HEK293 (cell line): ENCODE measurements at regions not wholly inside any gene's neighbourhood (a gene's known extent, or its start where the extent isn't known, plus 50 kb on each side); places are given as distances from the start of the nearest gene placed in this dataset.

Source experiments
- CTCF ChIA-PET: fragments of 350-600 bp; formaldehyde crosslinking; extraction: SDS; loops from one replicate; lab custom pipeline; 2021; ENCODE audit warnings: antibody characterized with exemption; lab: Yijun Ruan, JAX
- POLR2A ChIA-PET: fragments of 300-600 bp; formaldehyde crosslinking; extraction: SDS; loops from one replicate; lab custom pipeline; 2020; ENCODE audit warnings: antibody characterized with exemption, inconsistent platforms; lab: Yijun Ruan, JAX
- H3K27ac ChIP-seq: fragments of 200-500 bp; sonication (Bioruptor generic); 2 replicates; pipeline ENCODE4 v1.5.1; 2014; ENCODE audit warnings: low read depth, low read length, control low read depth, inconsistent platforms; ENCODE audit errors: extremely low read depth
- H3K36me3 ChIP-seq, 2 experiments: fragments of 200-500 bp in 1 of 2; sonication (Bioruptor generic) in 1 of 2; 1 replicate in 1 of 2; 2 replicates in 1 of 2; pipeline ENCODE4 v1.5.1; 2014 to 2017; ENCODE audit warnings: inconsistent platforms in 2 of 2, low read length in 2 of 2; ENCODE audit not compliant: control insufficient read depth in 2 of 2, insufficient read depth in 1 of 2
- H3K4me1 ChIP-seq: fragments of 200-500 bp; sonication (Bioruptor generic); 2 replicates; pipeline ENCODE4 v1.5.1; 2014; ENCODE audit warnings: mild to moderate bottlenecking, low read length, inconsistent platforms; ENCODE audit not compliant: control insufficient read depth, insufficient read depth
- H3K4me3 ChIP-seq: 2 replicates; pipeline ENCODE4 v1.5.1; 2011; ENCODE audit warnings: low read depth, mild to moderate bottlenecking, control low read depth, low read length, moderate library complexity
- H3K9me3 ChIP-seq: fragments of 200-500 bp; sonication (Bioruptor generic); 2 replicates; pipeline ENCODE4 v1.5.1; 2014; ENCODE audit warnings: low read depth, low read length, inconsistent platforms; ENCODE audit not compliant: control insufficient read depth, insufficient read depth
- CTCF ChIP-seq: fragments of 450-650 bp; formaldehyde crosslinking; IDR thresholded peaks from 2 replicates; pipeline ENCODE4 v1.5.1; 2016; ENCODE audit warnings: missing biosample characterization, missing genetic modification characterization
- HOXA7 ChIP-seq: sonication (generic); formaldehyde crosslinking; IDR thresholded peaks from 2 replicates; pipeline ENCODE4 v1.8.1; 2022; ENCODE audit warnings: missing genetic modification reagents, borderline replicate concordance
- OSR2 ChIP-seq: fragments of 450-650 bp; formaldehyde crosslinking; IDR thresholded peaks from 2 replicates; pipeline ENCODE4 v1.5.1; 2016; ENCODE audit warnings: missing biosample characterization, missing genetic modification characterization
- PATZ1 ChIP-seq: fragments of 450-650 bp; formaldehyde crosslinking; IDR thresholded peaks from 2 replicates; pipeline ENCODE4 v1.5.1; 2016; ENCODE audit warnings: missing biosample characterization, missing genetic modification characterization
- PRDM10 ChIP-seq: fragments of 450-650 bp; formaldehyde crosslinking; IDR thresholded peaks from 2 replicates; pipeline ENCODE4 v1.5.1; 2016; ENCODE audit warnings: missing biosample characterization, missing genetic modification characterization
- REPIN1 ChIP-seq: fragments of 450-650 bp; formaldehyde crosslinking; IDR thresholded peaks from 2 replicates; pipeline ENCODE4 v1.5.1; 2017; ENCODE audit warnings: missing biosample characterization, missing genetic modification characterization, low read depth
- ZBTB44 ChIP-seq: fragments of 450-650 bp; IDR thresholded peaks from 2 replicates; pipeline ENCODE4 v1.5.1; 2018; ENCODE audit warnings: missing biosample characterization, mild to moderate bottlenecking, missing genetic modification characterization
- ZBTB8A ChIP-seq: fragments of 450-650 bp; formaldehyde crosslinking; IDR thresholded peaks from 2 replicates; pipeline ENCODE4 v1.5.1; 2016; ENCODE audit warnings: missing biosample characterization, missing genetic modification characterization
- ZNF114 ChIP-seq: fragments of 450-650 bp; formaldehyde crosslinking; IDR thresholded peaks from 2 replicates; pipeline ENCODE4 v1.5.0; 2017; ENCODE audit warnings: missing biosample characterization, missing genetic modification characterization
- ZNF248 ChIP-seq: fragments of 450-650 bp; formaldehyde crosslinking; IDR thresholded peaks from 2 replicates; pipeline ENCODE4 v1.5.1; 2017; ENCODE audit warnings: missing biosample characterization, missing genetic modification characterization
- ZNF501 ChIP-seq: fragments of 450-650 bp; formaldehyde crosslinking; IDR thresholded peaks from 2 replicates; pipeline ENCODE4 v1.5.1; 2016; ENCODE audit warnings: missing biosample characterization, missing genetic modification characterization
- ZNF544 ChIP-seq: fragments of 450-650 bp; formaldehyde crosslinking; IDR thresholded peaks from 2 replicates; pipeline ENCODE4 v1.5.0; 2017; ENCODE audit warnings: missing biosample characterization, missing genetic modification characterization
- ZNF558 ChIP-seq: fragments of 450-650 bp; formaldehyde crosslinking; IDR thresholded peaks from 2 replicates; pipeline ENCODE4 v1.5.1; 2016; ENCODE audit warnings: missing biosample characterization, missing genetic modification characterization
- ZNF610 ChIP-seq: fragments of 450-650 bp; formaldehyde crosslinking; IDR thresholded peaks from 2 replicates; pipeline ENCODE4 v1.5.1; 2016; ENCODE audit warnings: missing biosample characterization, missing genetic modification characterization, borderline replicate concordance
- ZNF629 ChIP-seq: fragments of 450-650 bp; formaldehyde crosslinking; IDR thresholded peaks from 2 replicates; pipeline ENCODE4 v1.5.1; 2017; ENCODE audit warnings: missing biosample characterization, missing genetic modification characterization
- ZNF639 ChIP-seq: fragments of 450-650 bp; formaldehyde crosslinking; IDR thresholded peaks from 2 replicates; pipeline ENCODE4 v1.5.1; 2016; ENCODE audit warnings: missing biosample characterization, missing genetic modification characterization
- ZNF645 ChIP-seq: fragments of 450-650 bp; formaldehyde crosslinking; IDR thresholded peaks from 2 replicates; pipeline ENCODE4; 2016; ENCODE audit warnings: missing biosample characterization, missing genetic modification characterization
- ZXDB ChIP-seq: fragments of 450-650 bp; formaldehyde crosslinking; IDR thresholded peaks from 2 replicates; pipeline ENCODE4 v1.5.1; 2016; ENCODE audit warnings: missing biosample characterization, missing genetic modification characterization

GRCh38 chr11:81255895-81256294, 1477.8 kb downstream of the FAM181B start:
- CTCF ChIA-PET = no interaction called here
- Histone ChIP-seq H3K9me3 (no peaks in the 10 kb centered on the region), H3K4me1 (no peaks in the 10 kb centered on the region), H3K4me3 (no peak overlapping the region), H3K36me3 (no peaks in the 10 kb centered on the region), H3K27ac (no peak overlapping the region)
- POLR2A ChIA-PET = no interaction called here
- TF ChIP-seq OSR2 (tag by site-specific recombination) (no peak), ZNF501 (tag by site-specific recombination) (no peak), ZBTB44 (tag by site-specific recombination) (no peak), ZNF639 (tag by site-specific recombination) (no peak), ZNF629 (tag by site-specific recombination) (no peak), ZNF114 (no peak), PATZ1 (no peak), ZBTB8A (tag by site-specific recombination) (no peak), HOXA7 (no peak), CTCF (no peak), ZNF610 (no peak), ZNF544 (no peak), REPIN1 (tag by site-specific recombination) (no peak), ZNF558 (no peak), ZNF645 (tag by site-specific recombination) (no peak), ZXDB (tag by site-specific recombination) (no peak), PRDM10 (tag by site-specific recombination) (no peak), ZNF248 (tag by site-specific recombination) (no peak)
